GM18868 (cell line): ENCODE measurements at regions not wholly inside any gene's neighbourhood (a gene's known extent, or its start where the extent isn't known, plus 50 kb on each side); places are given as distances from the start of the nearest gene placed in this dataset.
"Not testable (repeated sequence)": the region's sequence is repeated elsewhere in the genome, so short reads cannot be mapped to it uniquely, and the experiment has no call there.

Experiments used
- ATAC-seq: cut with Tn5 transposase; IDR thresholded peaks from one replicate; pipeline ENCODE4 v1.9.1; 2021; ENCODE audit warnings: mild to moderate bottlenecking, moderate library complexity; ENCODE audit not compliant: unreplicated experiment

- ATAC-seq = no peak
Measured at GRCh38 chr3:109784852-109785631, 447.7 kb upstream of the DPPA4 start.

DNA sequence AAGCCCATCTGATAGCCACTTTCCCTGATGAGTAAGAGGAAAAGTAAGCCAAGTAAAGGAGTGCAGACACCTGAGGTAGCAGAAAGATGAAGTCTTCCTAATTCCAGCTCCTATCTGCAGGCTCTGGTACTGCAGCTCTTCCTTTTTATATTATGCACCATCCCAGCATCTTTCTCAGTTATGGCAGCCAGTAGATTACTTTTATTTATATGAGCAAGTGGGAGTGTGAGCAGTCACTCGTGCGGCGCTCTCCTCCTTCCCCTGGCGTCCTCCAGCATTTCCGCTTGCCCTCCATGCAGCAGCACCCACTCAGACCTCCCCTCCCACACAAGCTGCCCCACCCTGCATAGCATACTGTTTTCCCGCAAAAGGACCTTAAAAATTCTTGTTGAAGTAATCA lies 465.9 kb upstream of the DPPA4 start:
- no peak for ATAC-seq

GRCh38 chr3:109804697-109805096 lies 467.4 kb upstream of the DPPA4 start:
- peak; percentile 81 for ATAC-seq

DNA sequence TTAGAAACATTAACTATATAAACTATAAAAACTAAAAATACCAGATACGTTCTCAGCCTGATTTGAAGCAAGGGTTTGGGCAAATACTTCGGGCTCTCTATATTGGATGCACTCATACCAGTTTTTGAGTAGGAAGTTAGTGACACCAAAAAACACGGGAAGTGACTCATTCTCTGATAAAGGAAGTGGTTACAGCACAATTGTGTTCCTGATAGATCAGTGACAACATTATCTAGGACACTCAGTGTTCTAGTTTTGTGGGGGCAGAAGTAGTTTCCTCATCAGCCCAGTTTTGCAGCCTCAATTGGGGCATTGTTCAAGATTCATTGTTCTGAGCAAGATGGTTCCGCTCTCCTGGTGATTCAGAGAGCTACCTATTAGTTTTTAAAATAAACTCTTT lies 469.6 kb upstream of the DPPA4 start:
- peak; percentile 80 for ATAC-seq

GRCh38 chr3:109809513-109809912 lies 472.2 kb upstream of the DPPA4 start:
- no peak for ATAC-seq

DNA sequence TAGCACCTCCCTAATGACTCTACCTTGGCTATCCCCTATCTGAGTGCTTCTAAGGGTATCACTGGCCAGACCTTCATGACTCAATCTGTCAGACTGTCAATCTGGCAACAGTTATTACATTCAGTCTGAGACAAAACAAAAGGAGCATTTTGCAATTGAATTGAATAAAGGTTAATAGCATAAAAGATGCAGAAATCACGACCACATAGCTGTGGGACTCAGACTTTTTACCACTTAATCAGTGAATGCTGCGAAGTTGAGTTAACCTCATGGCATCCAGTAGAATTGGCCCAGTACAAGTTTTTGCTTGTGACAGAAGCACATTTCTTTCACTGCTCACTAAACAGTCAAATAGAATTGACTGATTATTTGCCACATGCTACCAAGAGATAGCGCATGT lies 480.7 kb upstream of the DPPA4 start:
- ATAC-seq = no peak

DNA sequence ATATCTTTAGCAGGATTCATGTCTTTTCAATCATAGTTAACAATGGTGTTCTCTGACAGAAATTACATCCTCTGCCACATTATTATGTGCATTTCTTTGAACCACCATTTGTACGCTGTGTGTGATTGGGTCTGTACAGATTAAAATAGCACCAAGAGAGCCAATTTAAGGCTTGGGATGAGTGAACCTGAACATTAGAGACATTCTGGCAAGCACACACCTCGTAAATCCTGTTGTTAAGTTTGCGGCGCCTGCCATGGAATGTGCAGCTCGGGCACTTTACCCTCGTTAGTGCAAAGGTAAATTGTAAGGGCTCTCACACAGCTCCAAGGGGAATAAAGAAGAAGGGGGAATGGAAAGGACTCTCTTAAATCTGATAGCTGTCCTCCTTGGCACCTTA lies 482.4 kb upstream of the DPPA4 start:
- no peak for ATAC-seq

DNA sequence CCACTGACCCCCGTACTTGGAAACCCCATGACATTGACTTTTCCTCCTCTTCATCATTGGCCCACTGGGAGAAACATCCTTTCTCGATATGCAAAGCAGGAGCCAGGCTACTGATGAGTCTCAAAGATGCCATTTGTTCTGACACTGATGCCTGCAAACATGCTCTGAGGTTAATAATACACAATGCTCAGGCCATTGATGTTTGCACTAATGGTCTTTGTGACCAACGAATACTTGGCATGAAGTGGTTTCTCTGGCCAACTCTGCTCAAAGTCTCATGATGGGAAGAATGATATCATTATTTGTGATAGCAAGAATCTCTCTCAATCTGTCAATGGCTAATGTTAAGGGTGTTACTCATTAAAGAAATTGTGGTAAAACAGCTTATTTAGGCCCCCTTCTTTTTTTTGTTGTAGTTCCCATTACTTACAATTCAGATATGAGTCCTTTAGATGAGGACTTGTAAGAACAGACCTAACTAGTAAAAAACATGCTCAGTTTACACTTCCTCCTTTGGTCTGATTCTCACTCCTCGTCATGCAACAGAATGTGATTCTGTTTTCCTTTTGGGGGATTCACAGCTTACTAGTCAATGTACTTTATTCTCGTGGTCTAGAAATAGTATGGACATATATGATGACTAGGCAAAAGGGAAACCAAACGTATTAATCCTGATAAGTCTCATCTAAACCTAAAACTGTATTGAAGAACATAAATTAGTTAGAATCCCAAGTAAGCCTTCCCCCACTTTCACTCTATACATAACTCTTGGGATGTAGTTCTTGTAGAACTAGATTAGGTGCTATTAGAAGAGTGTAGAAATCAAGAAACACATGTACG lies 488.8 kb upstream of the DPPA4 start:
- ATAC-seq = peak; percentile 77

- no peak for ATAC-seq
Measured at GRCh38 chr3:109831403-109831802, 494.1 kb upstream of the DPPA4 start.

GRCh38 chr3:109835958-109836357 lies 498.6 kb upstream of the DPPA4 start:
- no peak for ATAC-seq

DNA sequence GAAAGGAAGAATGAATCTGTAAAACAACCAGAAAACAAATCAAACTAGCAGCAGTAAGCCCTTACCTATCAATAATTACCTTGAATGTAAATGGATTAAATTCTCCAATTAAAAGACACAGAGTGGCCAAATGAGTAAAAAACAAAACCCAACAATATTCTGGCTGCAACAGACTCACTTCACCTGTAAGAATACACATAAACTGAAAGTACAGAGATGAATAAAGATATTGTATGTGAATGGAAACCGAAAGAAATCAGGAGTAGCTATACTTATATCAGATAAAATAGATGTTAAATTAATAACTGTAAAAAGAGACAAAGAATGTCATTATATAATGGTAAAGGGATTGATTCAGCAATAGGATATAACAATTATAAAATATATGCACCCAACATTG lies 514.5 kb upstream of the DPPA4 start:
- ATAC-seq = peak; percentile 63

DNA sequence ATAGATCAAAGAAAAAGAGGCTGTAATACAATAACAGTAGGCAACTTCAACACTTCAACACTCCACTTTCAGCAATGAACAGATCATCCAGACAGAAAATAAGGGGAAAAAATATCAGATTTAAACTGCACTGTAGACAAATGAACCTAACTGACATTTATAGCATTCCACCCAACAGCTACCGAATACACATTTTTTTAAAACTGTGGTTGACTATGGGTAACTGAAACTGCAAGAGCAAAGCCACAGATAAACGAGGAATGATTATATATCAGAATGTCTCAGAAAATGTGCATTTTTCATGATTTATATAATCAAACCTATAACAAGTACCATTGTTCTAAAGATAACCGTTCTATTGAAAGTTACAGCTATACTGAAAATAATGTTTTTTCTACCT lies 514.9 kb upstream of the DPPA4 start:
- peak; percentile 45 for ATAC-seq

DNA sequence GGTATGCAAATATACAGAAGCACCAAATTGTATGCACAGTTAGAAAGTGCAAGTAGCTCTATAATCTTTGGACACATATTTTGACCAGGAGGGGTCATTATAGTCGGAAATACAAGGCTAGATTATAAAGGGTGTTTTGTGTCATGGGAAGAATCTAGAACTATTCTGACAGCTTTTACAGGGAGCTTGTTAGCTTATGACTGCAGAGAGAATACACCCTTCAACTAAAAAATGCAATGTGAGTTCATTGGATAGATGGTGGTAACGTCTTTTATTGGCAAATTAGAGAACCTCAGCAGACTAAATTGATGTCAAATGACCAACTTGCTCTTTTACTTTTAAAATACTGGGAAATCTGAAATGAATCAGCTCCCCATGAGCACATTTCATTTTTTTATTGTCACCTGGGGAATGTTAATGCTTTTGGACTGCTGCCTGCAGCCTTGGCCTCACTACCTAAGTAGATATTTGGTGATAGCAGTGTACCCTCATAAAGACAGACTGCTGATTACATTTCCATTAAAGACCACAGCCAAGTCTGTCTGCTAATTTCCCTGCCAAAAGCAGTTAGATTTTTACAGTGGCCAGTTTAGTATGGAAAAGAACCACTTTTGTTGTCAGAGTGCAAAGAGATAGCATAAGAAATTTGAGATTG lies 515.9 kb upstream of the DPPA4 start:
- ATAC-seq = no peak

DNA sequence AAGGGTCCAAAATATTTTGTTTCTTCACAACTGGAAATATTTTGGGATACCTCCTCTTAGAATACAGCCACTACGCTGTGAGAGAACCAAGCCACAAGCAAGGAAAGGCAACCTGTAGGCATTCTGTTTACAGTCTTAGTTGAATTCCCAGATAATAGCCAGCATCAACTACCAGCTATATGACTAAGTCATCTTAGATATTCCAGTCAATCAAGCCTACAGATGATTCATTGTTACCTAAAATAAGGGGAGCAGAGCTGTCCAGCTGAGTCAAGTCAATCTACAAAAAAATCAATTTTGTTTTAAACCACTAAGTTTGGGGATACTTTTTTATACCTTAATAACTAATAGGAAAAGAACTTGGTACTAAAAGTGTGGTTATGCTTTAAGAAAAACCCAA lies 526.4 kb upstream of the DPPA4 start:
- no peak for ATAC-seq

DNA sequence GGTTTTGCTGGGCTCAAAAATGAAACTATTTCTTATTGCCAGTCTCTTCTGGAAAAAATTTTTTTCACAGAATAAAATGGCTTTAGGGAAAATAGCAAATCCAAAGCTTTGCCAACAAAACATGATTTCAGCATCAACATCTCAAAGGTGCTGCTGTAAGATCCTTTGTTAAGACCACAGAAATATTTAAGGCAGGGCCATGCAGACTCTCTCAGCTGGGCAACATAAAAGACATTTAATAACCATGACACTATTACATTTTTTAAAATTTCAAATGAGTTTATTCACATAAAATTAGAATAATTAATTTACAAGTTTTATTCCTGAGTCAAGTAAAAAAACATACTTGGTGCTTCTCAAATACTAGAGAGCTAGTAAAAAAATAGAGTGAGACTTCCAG lies 527.1 kb upstream of the DPPA4 start:
- no peak for ATAC-seq

DNA sequence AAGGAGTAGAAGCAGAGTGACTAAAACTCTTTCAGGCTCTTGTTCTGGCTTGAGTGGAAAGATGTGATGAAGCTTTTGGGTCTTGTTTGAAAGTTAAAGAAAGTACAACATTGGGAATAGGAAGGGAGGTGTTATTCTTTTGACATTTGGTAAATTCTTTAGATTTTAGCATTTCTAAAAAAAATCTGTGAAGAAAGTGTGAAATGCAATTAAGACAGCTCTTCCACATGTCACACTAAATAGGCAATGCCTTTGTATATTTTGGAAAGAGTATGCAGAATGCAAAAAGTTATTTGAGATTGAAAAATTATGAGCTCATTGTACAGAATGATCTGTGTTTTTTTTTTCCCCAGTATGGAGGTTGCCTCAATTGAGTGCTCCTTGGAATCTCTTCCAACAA lies 532.2 kb upstream of the DPPA4 start:
- no peak for ATAC-seq

- no peak for ATAC-seq
Measured at GRCh38 chr3:109874896-109875708, 537.8 kb upstream of the DPPA4 start.

DNA sequence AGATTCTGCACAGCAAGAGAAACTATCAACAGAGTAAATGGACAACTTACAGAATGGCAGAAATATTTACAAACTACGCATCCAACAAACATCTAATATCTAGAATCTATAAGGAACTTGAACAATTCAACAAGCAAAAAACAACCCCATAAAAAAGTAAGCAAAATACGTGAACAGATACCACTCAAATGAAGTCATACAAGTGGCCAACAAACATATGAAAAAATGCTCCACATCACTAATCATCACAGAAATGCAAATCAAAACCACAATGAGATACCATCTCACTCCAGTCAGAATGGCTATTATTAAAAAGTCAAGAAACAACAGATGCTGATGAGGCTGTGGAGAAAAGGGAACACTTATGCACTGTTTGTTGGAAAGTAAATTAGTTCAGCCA lies 540.3 kb upstream of the DPPA4 start:
- not testable (repeated sequence) for ATAC-seq

- no peak for ATAC-seq
Measured at GRCh38 chr3:109882144-109882543, 544.8 kb upstream of the DPPA4 start.

DNA sequence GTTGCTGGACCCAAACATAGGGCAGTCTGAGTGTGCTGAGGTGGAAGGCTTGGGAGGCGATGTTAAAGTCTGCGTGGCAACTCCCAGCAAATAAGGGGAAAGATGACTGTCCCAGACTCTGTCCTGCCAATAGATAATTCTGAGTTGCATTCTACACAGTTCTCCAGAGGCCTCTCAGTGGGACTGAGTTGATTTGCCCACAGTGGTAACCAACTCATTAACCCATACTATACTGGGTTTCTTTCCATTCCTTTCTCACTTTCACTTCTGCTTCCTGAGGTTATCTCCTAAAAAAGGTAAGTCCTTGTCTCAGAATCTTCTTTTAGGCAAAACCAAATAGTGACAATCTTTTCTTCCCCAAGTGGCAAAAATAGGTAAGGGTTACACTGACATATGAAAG lies 549.9 kb upstream of the DPPA4 start:
- peak; percentile 74 for ATAC-seq

DNA sequence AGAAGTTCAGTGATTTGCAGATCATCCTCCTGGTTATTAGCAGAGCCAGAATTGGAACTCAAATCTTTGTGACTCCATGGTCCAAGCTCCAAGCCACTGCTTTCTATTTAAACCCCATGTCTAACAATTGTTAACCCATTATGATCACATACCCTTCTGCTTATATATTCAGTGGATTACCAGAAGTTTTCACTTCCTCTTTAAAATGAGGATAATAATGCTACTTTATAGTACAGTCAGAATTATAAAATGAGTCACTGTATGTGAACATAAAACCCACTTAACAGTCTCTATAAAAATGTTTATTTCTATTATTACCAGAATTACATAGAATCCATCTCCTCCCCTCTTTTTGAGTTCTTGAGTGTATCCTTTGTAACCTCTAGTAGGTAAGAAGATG lies 550.7 kb upstream of the DPPA4 start:
- peak; percentile 63 for ATAC-seq
